CD4-positive, alpha-beta T cell treated with Interleukin-10 for 1 hour (primary cell): ENCODE measurements at regions not wholly inside any gene's neighbourhood (a gene's known extent, or its start where the extent isn't known, plus 50 kb on each side); places are given as distances from the start of the nearest gene placed in this dataset.
A peak's percentile ranks its signal among the peaks of the same experiment; 100 is the strongest.

Experiments
- DNase-seq: peaks from one replicate; pipeline ENCODE4 v3.0.0-alpha.2; 2020

- no peak for DNase-seq
Measured at GRCh38 chr2:181152226-181152625, 171.8 kb downstream of the UBE2E3 start.

GRCh38 chr2:181152701-181153100 lies 172.3 kb downstream of the UBE2E3 start:
- DNase-seq: no peak

- DNase-seq: no peak
Measured at GRCh38 chr2:181153886-181154285, 173.5 kb downstream of the UBE2E3 start.

- DNase-seq: no peak
Measured at GRCh38 chr2:181157326-181157725, 176.9 kb downstream of the UBE2E3 start.

- DNase-seq: no peak
Measured at GRCh38 chr2:181158427-181158826, 178.0 kb downstream of the UBE2E3 start.

GRCh38 chr2:181161615-181162014 lies 181.2 kb downstream of the UBE2E3 start:
- no peak for DNase-seq

GRCh38 chr2:181163139-181163538 lies 182.7 kb downstream of the UBE2E3 start:
- peak; percentile 57 for DNase-seq

- DNase-seq: no peak
Measured at GRCh38 chr2:181163691-181164090, 183.3 kb downstream of the UBE2E3 start.

- no peak for DNase-seq
Measured at GRCh38 chr2:181164699-181165098, 184.3 kb downstream of the UBE2E3 start.

GRCh38 chr2:181165199-181165868 lies 184.9 kb downstream of the UBE2E3 start:
- peak; percentile 65 for DNase-seq

GRCh38 chr2:181169503-181169902 lies 189.1 kb downstream of the UBE2E3 start:
- no peak for DNase-seq

- peak; percentile 32 for DNase-seq
Measured at GRCh38 chr2:181170256-181170655, 189.9 kb downstream of the UBE2E3 start.

GRCh38 chr2:181172676-181173075 lies 192.3 kb downstream of the UBE2E3 start:
- no peak for DNase-seq

GRCh38 chr2:181174611-181175580 lies 194.5 kb downstream of the UBE2E3 start:
- no peak for DNase-seq

GRCh38 chr2:181176540-181176939 lies 196.1 kb downstream of the UBE2E3 start:
- no peak for DNase-seq

GRCh38 chr2:181177376-181177775 lies 197.0 kb downstream of the UBE2E3 start:
- no peak for DNase-seq

GRCh38 chr2:181178130-181178529 lies 197.7 kb downstream of the UBE2E3 start:
- DNase-seq: no peak

- DNase-seq: peak; percentile 68
Measured at GRCh38 chr2:181178823-181179412, 198.5 kb downstream of the UBE2E3 start.

GRCh38 chr2:181183878-181184542 lies 203.6 kb downstream of the UBE2E3 start:
- no peak for DNase-seq

GRCh38 chr2:181185421-181185820 lies 205.0 kb downstream of the UBE2E3 start:
- no peak for DNase-seq

GRCh38 chr2:181185948-181186347 lies 205.5 kb downstream of the UBE2E3 start:
- DNase-seq: no peak

GRCh38 chr2:181188605-181189004 lies 208.2 kb downstream of the UBE2E3 start:
- no peak for DNase-seq

GRCh38 chr2:181189951-181190350 lies 209.5 kb downstream of the UBE2E3 start:
- no peak for DNase-seq
